Colon (tissue), 2 donors: ENCODE measurements at regions not wholly inside any gene's neighbourhood (a gene's known extent, or its start where the extent isn't known, plus 50 kb on each side); places are given as distances from the start of the nearest gene placed in this dataset.

Source experiments
- FAIRE-seq: peaks from 2 replicates; lab custom pipeline; 2012; peaks lifted over from hg19 to GRCh38; lab: Jason Lieb, UNC
- donor health status: control.
- donor health status: control.

DNA sequence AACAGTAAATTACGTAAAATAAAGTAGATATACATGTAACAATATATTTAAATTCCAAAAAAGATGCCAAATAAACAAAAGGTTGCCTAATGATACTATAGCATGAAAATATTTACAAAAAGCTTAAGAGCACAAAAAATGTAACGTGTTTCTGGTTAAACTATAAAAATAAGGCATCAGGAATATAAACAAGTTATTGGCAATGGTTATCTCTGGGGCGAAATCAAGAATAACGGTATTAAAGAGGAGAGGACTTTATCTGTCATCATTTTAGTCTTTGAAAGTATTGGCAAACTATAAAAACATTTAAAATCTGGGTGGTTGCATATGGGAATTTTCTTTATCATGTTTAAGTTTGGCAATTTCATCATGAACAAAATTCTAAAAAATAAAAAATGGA, 1599.2 kb downstream of the MAT2B start:
- FAIRE-seq: no peak

DNA sequence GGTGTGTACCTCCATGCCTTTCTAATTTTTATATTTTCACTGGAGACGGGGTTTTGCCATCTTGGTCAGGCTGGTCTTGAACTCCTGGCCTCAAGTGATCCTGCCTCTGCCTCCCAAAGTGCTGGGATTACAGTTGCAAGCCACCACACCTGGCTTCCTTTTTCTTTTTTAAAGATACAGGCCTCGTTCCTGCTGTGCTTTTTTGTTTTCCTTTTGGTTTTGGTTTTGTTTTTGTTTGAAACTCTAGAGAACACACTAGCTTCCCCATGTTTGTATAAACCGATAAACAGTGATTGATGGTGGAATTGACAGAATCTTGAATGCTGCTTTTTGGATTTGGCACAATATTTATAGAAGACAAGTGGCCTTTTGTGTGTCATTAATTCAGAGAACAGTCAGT, 1603.4 kb downstream of the MAT2B start:
- FAIRE-seq: no peak

- no peak for FAIRE-seq
These were observed 1613.8 kb downstream of the MAT2B start for GRCh38 chr5:165119175-165119574.

DNA sequence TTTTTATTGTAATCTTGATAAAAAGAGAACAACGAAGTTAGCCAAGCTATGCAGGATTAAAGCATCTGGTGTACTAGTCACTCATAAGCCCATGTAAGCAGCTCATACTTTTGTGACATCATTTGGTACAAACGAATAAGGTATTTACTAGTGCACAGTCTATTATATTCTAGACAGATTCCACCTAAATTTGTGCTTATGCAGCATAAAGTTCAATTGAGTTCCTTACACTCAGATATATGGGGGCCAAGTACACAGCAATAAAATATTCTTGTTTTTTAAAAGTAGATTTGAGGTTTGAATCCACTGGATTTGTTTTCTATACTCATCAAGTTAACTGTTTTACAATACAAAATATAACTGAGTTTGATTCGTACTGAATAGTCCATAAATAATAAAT, 1621.2 kb downstream of the MAT2B start:
- no peak for FAIRE-seq

DNA sequence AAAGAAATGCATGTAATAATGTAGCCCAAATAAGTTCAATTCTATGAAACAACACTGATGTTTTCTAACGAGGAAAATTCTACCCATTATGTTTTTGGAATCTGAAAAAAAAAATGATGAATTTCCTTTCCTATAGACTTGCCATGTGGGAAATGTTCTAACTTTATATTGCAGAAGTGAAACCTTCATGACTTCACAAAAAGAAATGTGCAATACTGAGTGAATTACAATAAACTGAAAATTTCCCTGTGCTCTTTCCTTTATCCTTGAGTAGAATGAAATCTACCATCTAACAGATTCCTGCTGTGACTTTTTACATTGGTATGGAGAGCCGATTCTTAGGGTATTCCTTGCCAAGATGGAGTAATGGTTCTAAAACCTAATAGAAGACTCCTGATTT, 1622.5 kb downstream of the MAT2B start:
- no peak for FAIRE-seq

DNA sequence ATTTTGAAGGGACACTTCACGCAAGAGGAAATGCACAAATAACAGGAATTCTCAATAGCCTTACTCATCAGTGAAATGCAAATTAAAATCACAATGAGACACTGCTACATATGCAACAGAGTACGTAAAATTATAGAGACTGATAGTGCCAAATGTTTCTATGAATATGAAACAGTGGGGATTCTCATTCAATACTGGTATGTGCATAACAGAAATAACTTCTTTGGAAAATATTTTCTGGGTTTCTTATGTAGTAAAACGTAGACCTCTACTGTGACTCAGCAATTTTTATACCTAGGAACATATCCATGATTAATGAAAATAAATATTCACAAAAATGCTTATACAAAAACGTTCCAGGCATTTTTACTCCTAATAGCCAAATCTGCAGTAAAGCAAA, 1625.2 kb downstream of the MAT2B start:
- no peak for FAIRE-seq

GRCh38 chr5:165134155-165134554, 1628.7 kb downstream of the MAT2B start:
- FAIRE-seq: no peak

GRCh38 chr5:165135565-165135964, 1630.1 kb downstream of the MAT2B start:
- FAIRE-seq: no peak

GRCh38 chr5:165137701-165138100, 1632.3 kb downstream of the MAT2B start:
- no peak for FAIRE-seq

- FAIRE-seq: no peak
These were observed 1632.8 kb downstream of the MAT2B start for GRCh38 chr5:165138236-165138635.

DNA sequence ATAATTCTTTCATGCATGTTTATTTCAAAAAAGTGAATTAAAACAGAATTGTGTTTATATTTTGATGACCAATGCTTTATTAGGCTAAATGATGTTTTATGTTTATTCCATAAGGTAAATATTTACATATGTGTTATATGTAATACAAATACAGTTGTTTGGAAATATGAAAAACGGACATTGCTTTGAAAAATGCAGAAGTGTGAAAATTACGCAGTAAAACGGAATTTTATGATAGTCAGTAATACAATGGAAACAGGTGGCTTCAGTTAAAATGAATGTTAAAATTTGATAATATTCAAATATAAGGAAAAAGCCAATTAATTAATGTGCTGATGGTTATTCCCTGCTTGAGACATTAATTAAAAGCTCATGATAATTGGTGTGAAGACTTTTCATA, 1633.8 kb downstream of the MAT2B start:
- peak; percentile 33 for FAIRE-seq

DNA sequence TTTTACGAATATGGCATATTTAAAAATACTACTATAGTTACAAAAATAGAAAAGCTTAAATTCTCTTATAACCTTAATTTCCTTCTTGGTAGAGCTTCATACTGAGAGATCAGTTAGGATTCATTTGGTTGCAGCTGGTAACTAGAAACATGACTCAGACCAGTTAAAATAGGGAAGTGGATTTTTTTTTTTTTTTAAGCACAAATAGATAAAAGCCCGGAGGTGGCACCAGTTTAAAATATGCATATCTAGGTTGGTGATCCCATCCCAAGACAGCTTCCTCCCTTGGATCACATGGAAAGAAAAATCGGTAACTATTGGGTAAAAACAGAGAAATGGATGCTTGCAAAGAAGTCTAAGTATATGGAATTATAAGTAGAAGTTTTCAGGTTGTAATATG, 1634.3 kb downstream of the MAT2B start:
- FAIRE-seq: no peak

GRCh38 chr5:165143741-165144140, 1638.3 kb downstream of the MAT2B start:
- FAIRE-seq: no peak

GRCh38 chr5:165149431-165149830, 1644.0 kb downstream of the MAT2B start:
- FAIRE-seq: no peak

DNA sequence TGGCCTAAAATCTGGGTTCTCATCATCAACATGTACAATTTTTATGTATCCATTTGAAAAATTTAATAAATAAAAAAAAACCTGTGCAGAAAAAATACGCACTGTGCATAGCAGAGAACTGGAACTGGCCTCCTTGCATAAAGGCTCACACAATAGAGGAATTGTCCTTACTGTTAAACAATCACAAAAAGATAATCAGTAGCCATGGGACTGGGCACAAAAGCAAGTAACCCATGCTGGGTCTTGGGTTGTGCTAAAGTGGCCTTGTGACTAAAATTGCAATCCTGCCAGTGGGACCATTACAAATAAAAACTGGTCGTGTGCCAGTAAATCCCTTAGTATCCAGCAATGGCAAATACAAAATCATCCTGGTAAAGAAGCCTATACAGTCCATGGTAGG, 1646.6 kb downstream of the MAT2B start:
- no peak for FAIRE-seq

DNA sequence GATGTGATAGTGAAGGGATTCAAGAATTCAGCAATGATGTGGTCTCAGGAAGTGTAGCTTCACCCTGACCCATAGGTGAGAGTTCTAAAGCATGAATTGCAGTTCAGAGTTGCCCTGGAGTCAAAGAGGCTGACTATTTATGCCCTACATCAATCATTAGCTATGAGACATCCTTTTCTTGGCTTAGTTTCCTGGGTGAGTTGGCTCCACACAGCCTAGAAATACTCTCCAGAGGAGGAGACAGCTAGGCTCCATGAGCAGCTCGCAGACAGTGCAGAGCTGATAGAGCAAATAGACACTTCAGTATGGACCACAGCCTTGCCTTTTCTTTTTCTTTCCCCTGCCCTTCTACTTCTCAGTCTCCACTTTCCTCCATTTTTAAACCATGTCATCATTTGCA, 1651.8 kb downstream of the MAT2B start:
- no peak for FAIRE-seq

GRCh38 chr5:165161204-165161603, 1655.8 kb downstream of the MAT2B start:
- FAIRE-seq: no peak

- no peak for FAIRE-seq
These were observed 1658.4 kb downstream of the MAT2B start for GRCh38 chr5:165163861-165164260.

- FAIRE-seq: no peak
These were observed 1668.2 kb downstream of the MAT2B start for GRCh38 chr5:165173651-165174050.

GRCh38 chr5:165175041-165175440, 1669.6 kb downstream of the MAT2B start:
- no peak for FAIRE-seq

DNA sequence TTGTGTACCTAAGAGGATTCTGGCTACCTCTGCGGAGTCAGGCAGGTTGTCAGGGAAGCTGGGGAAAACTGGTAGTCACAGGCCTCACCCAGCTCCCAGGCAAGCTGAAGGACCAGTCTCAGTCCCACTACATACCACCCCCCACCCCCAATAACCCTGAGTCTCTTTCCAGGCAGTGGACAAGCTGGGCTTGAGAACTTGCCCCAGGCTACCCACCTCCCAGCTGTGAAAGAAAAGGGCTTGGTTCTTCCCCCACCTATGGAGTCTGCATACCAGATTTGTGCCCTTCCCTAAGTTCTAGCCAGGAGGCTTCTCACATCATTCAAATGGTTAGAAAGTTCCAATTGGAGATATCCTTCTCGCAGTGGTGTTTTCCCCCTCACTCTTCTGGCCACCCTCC, 1678.8 kb downstream of the MAT2B start:
- no peak for FAIRE-seq

GRCh38 chr5:165185716-165186115, 1680.3 kb downstream of the MAT2B start:
- no peak for FAIRE-seq

- no peak for FAIRE-seq
These were observed 1682.4 kb downstream of the MAT2B start for GRCh38 chr5:165187815-165188214.

GRCh38 chr5:165188556-165189175, 1683.2 kb downstream of the MAT2B start:
- no peak for FAIRE-seq

- FAIRE-seq: no peak
These were observed 1691.5 kb downstream of the MAT2B start for GRCh38 chr5:165196961-165197360.
